Muscle of leg (tissue), 3 donors: ENCODE measurements at regions not wholly inside any gene's neighbourhood (a gene's known extent, or its start where the extent isn't known, plus 50 kb on each side); places are given as distances from the start of the nearest gene placed in this dataset.
"Not testable (repeated sequence)": the region's sequence is repeated elsewhere in the genome, so short reads cannot be mapped to it uniquely, and the experiment has no call there.

Experiments used
- DNase-seq: peaks from one replicate; pipeline ENCODE4 v3.0.0; 2013
- H3K27ac ChIP-seq: one replicate; pipeline ENCODE4 v1.5.1; 2013; ENCODE audit warnings: mild to moderate bottlenecking, low read length, control low read depth
- H3K27me3 ChIP-seq: one replicate; pipeline ENCODE4 v1.6.1; 2013; ENCODE audit warnings: low read length; ENCODE audit not compliant: control insufficient read depth, insufficient read depth
- H3K36me3 ChIP-seq: one replicate; pipeline ENCODE4 v1.6.1; 2013; ENCODE audit warnings: low read length; ENCODE audit not compliant: control insufficient read depth, insufficient read depth
- H3K4me1 ChIP-seq: one replicate; pipeline ENCODE4 v1.6.1; 2013; ENCODE audit warnings: low read length; ENCODE audit not compliant: control insufficient read depth, insufficient read depth
- H3K4me3 ChIP-seq: one replicate; pipeline ENCODE4 v1.5.1; 2013; ENCODE audit warnings: low read length, control low read depth
- H3K9me3 ChIP-seq: replicated peaks from 2 replicates; pipeline ENCODE4 v1.6.1; 2013; ENCODE audit warnings: low read depth, low read length; ENCODE audit not compliant: control insufficient read depth
- WGBS: methylation state at CpG from one replicate; pipeline ENCODE4 v1.1.5; 2013; ENCODE audit warnings: missing lambda C conversion rate; ENCODE audit not compliant: insufficient coverage; 5-methylcytosine and 5-hydroxymethylcytosine counted together

- Histone ChIP-seq H3K36me3 (no peaks in the 10 kb centered on the region), H3K4me1 (no peaks in the 10 kb centered on the region), H3K9me3 (no peaks in the 10 kb centered on the region), H3K27ac (no peak overlapping the region), H3K4me3 (no peak overlapping the region), H3K27me3 (no peaks in the 10 kb centered on the region)
- WGBS: no CpG with 5 or more reads among the region's 10 CpGs
- no peak for DNase-seq
These were observed 875.4 kb upstream of the WWC1 start for GRCh38 chr5:167415779-167416746.

- WGBS: no CpG with 5 or more reads among the region's 4 CpGs
- H3K9me3 ChIP-seq: no peaks in the 10 kb centered on the region
- H3K27me3 ChIP-seq: no peaks in the 10 kb centered on the region
- no peaks in the 10 kb centered on the region for H3K4me1 ChIP-seq
- no peak for DNase-seq
- no peaks in the 10 kb centered on the region for H3K36me3 ChIP-seq
- no peak overlapping the region for H3K27ac ChIP-seq
- no peak overlapping the region for H3K4me3 ChIP-seq
These were observed 873.8 kb upstream of the WWC1 start for GRCh38 chr5:167417662-167418061.

DNA sequence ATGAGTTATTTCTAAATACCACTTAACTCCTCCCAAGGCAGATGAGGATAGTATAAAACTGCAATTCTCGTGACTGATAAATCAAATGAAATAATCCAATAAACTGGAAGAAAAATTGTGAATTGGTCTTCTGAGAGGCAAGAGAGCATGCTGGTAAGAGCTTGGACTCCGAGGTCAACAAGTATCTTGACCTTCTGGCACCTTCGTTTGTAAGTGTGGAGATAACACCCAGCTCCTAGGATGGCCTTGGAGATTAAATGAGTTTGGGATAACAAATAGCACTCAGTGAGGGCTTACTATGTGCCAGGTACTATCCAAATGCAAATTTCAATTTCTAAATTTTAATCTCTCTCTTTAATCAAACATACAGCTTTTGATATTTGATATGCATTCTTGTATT lies 866.3 kb upstream of the WWC1 start:
- Histone ChIP-seq H3K27ac (no peak overlapping the region), H3K27me3 (no peaks in the 10 kb centered on the region), H3K4me3 (no peak overlapping the region), H3K36me3 (no peaks in the 10 kb centered on the region), H3K9me3 (no peaks in the 10 kb centered on the region), H3K4me1 (no peaks in the 10 kb centered on the region)
- DNase-seq: no peak
- WGBS: 62% methylated on average over 2 of the region's 3 CpGs

GRCh38 chr5:167426501-167426900 lies 864.9 kb upstream of the WWC1 start:
- no CpG with 5 or more reads among the region's 3 CpGs for WGBS

DNA sequence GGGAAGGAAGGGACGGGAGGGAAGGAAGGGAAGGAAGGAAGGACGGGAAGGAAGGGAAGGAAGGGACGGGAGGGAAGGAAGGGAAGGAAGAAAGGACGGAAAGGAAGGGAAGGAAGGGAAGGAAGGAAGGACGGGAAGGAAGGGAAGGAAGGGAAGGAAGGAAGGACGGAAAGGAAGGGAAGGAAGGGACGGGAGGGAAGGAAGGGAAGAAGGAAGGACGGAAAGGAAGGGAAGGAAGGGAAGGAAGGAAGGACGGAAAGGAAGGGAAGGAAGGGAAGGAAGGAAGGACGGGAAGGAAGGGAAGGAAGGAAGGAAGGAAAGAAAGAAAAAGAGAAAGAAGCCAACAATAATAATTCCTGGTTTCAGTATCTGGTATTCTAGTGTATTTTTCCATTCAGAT lies 863.8 kb upstream of the WWC1 start:
- 94% methylated on average over 9 of the region's 10 CpGs for WGBS
- H3K27ac ChIP-seq: not testable (repeated sequence)

More at GRCh38 chr5:167426501-167426900, 864.9 kb upstream of the WWC1 start:
- Histone ChIP-seq H3K9me3 (no peaks in the 10 kb centered on the region), H3K27ac (no peak overlapping the region), H3K4me3 (no peak overlapping the region), H3K36me3 (no peaks in the 10 kb centered on the region), H3K27me3 (no peaks in the 10 kb centered on the region), H3K4me1 (no peaks in the 10 kb centered on the region)
- no peak for DNase-seq

GRCh38 chr5:167440846-167441245 lies 850.6 kb upstream of the WWC1 start:
- Histone ChIP-seq H3K4me3 (no peak overlapping the region), H3K9me3 (no peaks in the 10 kb centered on the region), H3K27me3 (no peaks in the 10 kb centered on the region), H3K36me3 (no peaks in the 10 kb centered on the region), H3K27ac (no peak overlapping the region), H3K4me1 (no peaks in the 10 kb centered on the region)
- no peak for DNase-seq
- WGBS: no CpG with 5 or more reads among the region's 3 CpGs

More for the DNA sequence above, 863.8 kb upstream of the WWC1 start:
- H3K36me3 ChIP-seq, DNase-seq, H3K4me1 ChIP-seq, H3K9me3 ChIP-seq, H3K4me3 ChIP-seq, H3K27me3 ChIP-seq: not testable (repeated sequence)

- Histone ChIP-seq H3K4me3 (no peak overlapping the region), H3K27ac (no peak overlapping the region), H3K27me3 (no peaks in the 10 kb centered on the region), H3K4me1 (no peaks in the 10 kb centered on the region), H3K9me3 (no peaks in the 10 kb centered on the region), H3K36me3 (no peaks in the 10 kb centered on the region)
- no peak for DNase-seq
- no CpG with 5 or more reads among the region's 2 CpGs for WGBS
These were observed 848.5 kb upstream of the WWC1 start for GRCh38 chr5:167442922-167443321.

DNA sequence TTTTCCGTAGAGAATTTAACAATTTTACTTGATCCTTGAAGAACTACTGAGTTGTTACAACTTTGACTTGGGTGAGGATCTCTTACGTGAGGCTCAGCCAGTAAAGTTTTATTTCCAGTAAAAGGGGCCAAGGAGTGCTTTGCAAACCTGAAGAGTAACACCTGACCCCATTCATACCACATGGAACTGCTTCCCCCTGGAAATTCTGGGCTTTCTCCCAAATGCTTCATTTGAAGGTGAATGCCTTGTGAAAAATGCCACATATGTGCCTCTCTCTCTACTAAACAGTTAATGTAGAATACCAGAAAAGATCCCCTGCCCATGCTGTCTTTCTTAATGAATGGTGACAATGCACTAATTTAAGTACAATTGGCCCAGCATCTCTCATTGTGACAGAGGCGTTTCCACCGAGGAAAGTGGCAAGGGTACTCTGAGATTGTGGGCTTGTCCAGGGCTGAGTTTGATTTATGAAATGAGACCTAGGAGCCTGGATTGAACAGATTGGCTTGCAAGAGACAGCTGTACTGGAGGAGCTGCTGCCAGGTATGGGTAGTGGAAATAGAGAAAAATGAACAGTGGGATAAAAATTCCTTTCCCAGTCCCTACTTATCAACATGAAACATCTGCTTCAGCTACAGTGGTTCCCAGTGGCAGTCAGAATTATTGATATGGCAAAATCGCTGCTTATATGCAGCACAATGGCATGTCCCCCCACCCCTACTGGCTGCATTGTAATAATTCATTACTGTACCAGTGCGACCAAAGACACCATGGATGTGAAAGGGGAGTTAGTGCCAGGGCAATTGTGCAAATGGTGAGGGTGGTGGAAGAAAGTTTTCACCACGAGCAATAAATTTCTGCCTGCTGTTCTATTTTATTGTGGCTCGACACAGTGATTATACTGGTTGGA lies 843.7 kb upstream of the WWC1 start:
- Histone ChIP-seq H3K27me3 (no peaks in the 10 kb centered on the region), H3K4me1 (no peaks in the 10 kb centered on the region), H3K4me3 (no peak overlapping the region), H3K36me3 (no peaks in the 10 kb centered on the region), H3K27ac (no peak overlapping the region), H3K9me3 (no peaks in the 10 kb centered on the region)
- WGBS: 49% methylated on average over 2 of the region's 8 CpGs
- no peak for DNase-seq

DNA sequence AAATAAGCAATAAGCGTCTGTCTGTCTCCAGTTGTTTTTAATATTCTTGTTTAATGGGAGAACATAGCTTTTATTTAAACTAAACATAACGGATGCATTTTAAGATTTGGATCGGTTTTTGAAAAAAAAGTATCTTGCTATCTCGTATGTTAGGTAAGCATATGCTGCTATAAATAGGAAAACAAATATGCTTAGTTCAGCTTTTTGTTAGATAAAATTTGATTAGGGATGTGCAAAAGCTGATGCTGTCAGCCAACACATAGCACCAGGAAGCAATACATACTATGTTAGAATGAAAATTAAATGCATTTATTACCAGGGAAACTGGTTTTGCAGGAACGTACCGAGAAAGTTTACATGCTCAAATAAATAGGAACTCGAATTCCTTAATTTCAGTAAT lies 843.1 kb upstream of the WWC1 start:
- no peak overlapping the region for H3K27ac ChIP-seq
- no peak overlapping the region for H3K4me3 ChIP-seq
- no peaks in the 10 kb centered on the region for H3K36me3 ChIP-seq
- no peaks in the 10 kb centered on the region for H3K4me1 ChIP-seq
- WGBS: no CpG with 5 or more reads among the region's 7 CpGs
- no peak for DNase-seq
- H3K27me3 ChIP-seq: no peaks in the 10 kb centered on the region
- H3K9me3 ChIP-seq: no peaks in the 10 kb centered on the region

DNA sequence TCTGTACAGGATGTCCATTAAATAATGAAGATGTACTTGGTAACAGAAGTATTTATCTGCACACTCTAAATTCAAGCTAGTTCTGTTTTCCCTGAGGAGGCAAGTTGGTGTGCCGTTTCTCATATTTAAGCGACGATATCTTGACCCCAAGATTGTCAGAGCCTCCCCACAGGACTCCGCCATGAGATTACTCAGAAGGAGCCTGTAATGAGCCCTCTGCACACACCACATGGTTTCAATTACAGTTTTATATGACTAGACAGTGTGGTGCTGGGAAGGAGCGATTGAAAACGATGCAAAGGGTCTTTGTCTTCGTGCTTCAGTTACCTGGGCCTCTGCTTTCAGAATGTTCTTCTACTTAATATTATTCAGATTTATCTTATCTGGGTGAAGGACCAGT lies 840.4 kb upstream of the WWC1 start:
- no peaks in the 10 kb centered on the region for H3K36me3 ChIP-seq
- WGBS: no CpG with 5 or more reads among the region's 7 CpGs
- H3K27me3 ChIP-seq: no peaks in the 10 kb centered on the region
- H3K27ac ChIP-seq: no peak overlapping the region
- H3K4me1 ChIP-seq: no peaks in the 10 kb centered on the region
- peak; percentile 43 for DNase-seq
- no peaks in the 10 kb centered on the region for H3K9me3 ChIP-seq
- H3K4me3 ChIP-seq: no peak overlapping the region
